Colonic mucosa (tissue), 4 donors: ENCODE measurements at regions not wholly inside any gene's neighbourhood (a gene's known extent, or its start where the extent isn't known, plus 50 kb on each side); places are given as distances from the start of the nearest gene placed in this dataset.

Experiments used
- DNase-seq: peaks from one replicate; pipeline ENCODE4 v3.0.0-alpha.2; 2020
- H3K27ac ChIP-seq: fragments of 200-600 bp; one replicate; pipeline ENCODE4 v1.8.0; 2021
- H3K27me3 ChIP-seq: fragments of 200-600 bp; one replicate; pipeline ENCODE4 v1.8.0; 2021
- H3K36me3 ChIP-seq: fragments of 200-600 bp; one replicate; pipeline ENCODE4 v1.8.0; 2021
- H3K4me1 ChIP-seq: fragments of 200-600 bp; one replicate; pipeline ENCODE4 v1.8.0; 2021; ENCODE audit warnings: mild to moderate bottlenecking
- H3K4me3 ChIP-seq: fragments of 200-600 bp; one replicate; pipeline ENCODE4 v1.8.0; 2021
- H3K9ac ChIP-seq, 2 donors: one replicate each; pipeline ENCODE4 v1.7.0; 2013; ENCODE audit warnings: control low read depth in 2 of 2, low read depth in 2 of 2, low read length in 2 of 2
- H3K9me3 ChIP-seq: fragments of 200-600 bp; one replicate; pipeline ENCODE4 v1.8.0; 2021
- intact Hi-C: fragments of 100-400 bp; cut with DNase I; formaldehyde crosslinking; loops from one replicate; pipeline ENCODE4 v1.14.1; 2022
- TF ChIP-seq, protein P1 (sequence below): fragments of 200-600 bp; IDR thresholded peaks from one replicate; pipeline ENCODE4 v1.8.0; 2022; ENCODE audit warnings: antibody characterized with exemption, mild to moderate bottlenecking
- donor health status: healthy.
- donor health status: DM: no; HTN: no; CAD: no.
- donor health status: DM: no; HTN: no; CAD: no.

GRCh38 chr2:41482659-41483058, 565.2 kb upstream of the PKDCC start:
- no peaks in the 10 kb centered on the region for H3K4me1 ChIP-seq
- H3K27me3 ChIP-seq = no peaks in the 10 kb centered on the region
- DNase-seq = no peak
- H3K4me3 ChIP-seq = no peak overlapping the region
- intact Hi-C loops = no loop called here
- H3K9me3 ChIP-seq = no peaks in the 10 kb centered on the region
- no peak overlapping the region for H3K27ac ChIP-seq
- H3K9ac ChIP-seq = no peak overlapping the region
- H3K36me3 ChIP-seq = no peaks in the 10 kb centered on the region
- TF ChIP-seq, protein P1, sequence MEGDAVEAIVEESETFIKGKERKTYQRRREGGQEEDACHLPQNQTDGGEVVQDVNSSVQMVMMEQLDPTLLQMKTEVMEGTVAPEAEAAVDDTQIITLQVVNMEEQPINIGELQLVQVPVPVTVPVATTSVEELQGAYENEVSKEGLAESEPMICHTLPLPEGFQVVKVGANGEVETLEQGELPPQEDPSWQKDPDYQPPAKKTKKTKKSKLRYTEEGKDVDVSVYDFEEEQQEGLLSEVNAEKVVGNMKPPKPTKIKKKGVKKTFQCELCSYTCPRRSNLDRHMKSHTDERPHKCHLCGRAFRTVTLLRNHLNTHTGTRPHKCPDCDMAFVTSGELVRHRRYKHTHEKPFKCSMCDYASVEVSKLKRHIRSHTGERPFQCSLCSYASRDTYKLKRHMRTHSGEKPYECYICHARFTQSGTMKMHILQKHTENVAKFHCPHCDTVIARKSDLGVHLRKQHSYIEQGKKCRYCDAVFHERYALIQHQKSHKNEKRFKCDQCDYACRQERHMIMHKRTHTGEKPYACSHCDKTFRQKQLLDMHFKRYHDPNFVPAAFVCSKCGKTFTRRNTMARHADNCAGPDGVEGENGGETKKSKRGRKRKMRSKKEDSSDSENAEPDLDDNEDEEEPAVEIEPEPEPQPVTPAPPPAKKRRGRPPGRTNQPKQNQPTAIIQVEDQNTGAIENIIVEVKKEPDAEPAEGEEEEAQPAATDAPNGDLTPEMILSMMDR = no peak

- Histone ChIP-seq H3K4me1 (no peaks in the 10 kb centered on the region), H3K36me3 (no peaks in the 10 kb centered on the region), H3K9ac (no peak overlapping the region), H3K9me3 (no peaks in the 10 kb centered on the region), H3K27me3 (no peaks in the 10 kb centered on the region), H3K27ac (no peak overlapping the region), H3K4me3 (no peak overlapping the region)
- no peak for DNase-seq
- intact Hi-C loops = no loop called here
- TF ChIP-seq, protein P1 = no peak
Measured at GRCh38 chr2:41483226-41483625, 564.6 kb upstream of the PKDCC start.

DNA sequence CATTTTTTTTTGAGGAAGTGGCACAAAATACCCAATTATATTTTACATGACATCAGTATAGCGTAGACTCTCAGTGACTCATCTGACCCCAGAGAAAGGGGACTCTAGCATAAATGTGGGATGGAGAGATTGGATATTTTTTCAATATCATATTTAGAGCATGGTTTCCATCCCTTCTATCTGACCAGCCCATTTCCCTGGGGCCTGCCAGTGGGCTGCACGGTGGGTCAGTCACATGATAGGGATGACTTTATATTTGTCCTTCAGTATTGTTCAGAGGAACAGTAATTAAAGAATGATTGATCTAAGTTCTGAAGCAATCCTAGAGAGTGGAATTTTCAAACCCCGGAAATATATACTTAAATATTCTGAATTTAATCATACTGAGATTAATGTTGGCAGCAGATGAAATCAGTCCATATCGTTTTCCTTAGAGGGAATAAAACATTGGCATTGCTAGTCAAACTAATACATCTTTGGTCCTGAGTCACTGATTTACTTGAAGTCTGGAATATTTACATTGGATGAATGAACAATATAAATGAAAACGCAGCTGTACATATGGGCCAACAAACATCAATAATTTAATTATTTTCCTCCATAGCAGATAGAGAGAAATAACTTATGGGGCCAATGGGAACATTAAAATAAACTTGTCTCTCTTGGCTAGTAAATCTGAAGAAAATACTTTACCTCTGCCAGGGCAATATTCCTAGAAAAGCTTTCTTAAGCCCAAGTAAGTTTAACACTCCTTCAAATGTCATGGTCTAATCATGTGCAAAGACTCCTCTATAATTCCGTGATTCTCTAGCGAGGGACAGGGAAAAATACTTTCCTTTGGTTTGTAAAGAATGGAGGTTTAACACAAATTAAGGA, 563.6 kb upstream of the PKDCC start:
- H3K4me1 ChIP-seq = no peaks in the 10 kb centered on the region
- H3K27me3 ChIP-seq = no peaks in the 10 kb centered on the region
- H3K27ac ChIP-seq = no peak overlapping the region
- DNase-seq = no peak
- H3K9ac ChIP-seq = no peak overlapping the region
- intact Hi-C loops = no loop called here
- no peaks in the 10 kb centered on the region for H3K9me3 ChIP-seq
- H3K36me3 ChIP-seq = no peaks in the 10 kb centered on the region
- TF ChIP-seq, protein P1 = no peak
- H3K4me3 ChIP-seq = no peak overlapping the region

GRCh38 chr2:41484858-41485234, 563.0 kb upstream of the PKDCC start:
- no peak for DNase-seq
- H3K4me3 ChIP-seq = no peak overlapping the region
- TF ChIP-seq, protein P1 = no peak
- H3K27ac ChIP-seq = no peak overlapping the region
- no peaks in the 10 kb centered on the region for H3K27me3 ChIP-seq
- intact Hi-C loops = no loop called here
- no peak overlapping the region for H3K9ac ChIP-seq
- H3K9me3 ChIP-seq = no peaks in the 10 kb centered on the region
- H3K36me3 ChIP-seq = no peaks in the 10 kb centered on the region
- no peaks in the 10 kb centered on the region for H3K4me1 ChIP-seq

DNA sequence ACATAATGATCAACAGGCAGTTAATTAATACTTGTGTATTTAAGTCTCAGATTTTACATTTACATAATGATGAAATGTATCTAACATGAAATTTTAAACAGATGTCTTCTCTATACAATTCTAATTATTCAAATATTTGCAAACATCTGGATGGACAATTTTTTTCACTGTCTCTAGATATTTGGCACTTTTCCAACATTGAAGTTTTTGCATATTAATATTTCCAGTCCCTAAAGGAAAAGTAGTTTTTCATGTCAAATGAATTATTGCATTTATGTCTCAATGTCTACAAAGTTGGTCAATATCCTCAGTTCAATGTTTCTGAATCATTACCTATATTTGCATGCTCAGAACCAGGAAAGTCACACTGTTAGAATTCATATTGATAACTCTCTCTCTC, 560.9 kb upstream of the PKDCC start:
- DNase-seq = no peak
- Histone ChIP-seq H3K9ac (no peak overlapping the region), H3K4me1 (no peaks in the 10 kb centered on the region), H3K27ac (no peak overlapping the region), H3K9me3 (no peaks in the 10 kb centered on the region), H3K27me3 (no peaks in the 10 kb centered on the region), H3K4me3 (no peak overlapping the region), H3K36me3 (no peaks in the 10 kb centered on the region)
- intact Hi-C loops = no loop called here
- TF ChIP-seq, protein P1 = no peak
